Esophagus muscularis mucosa (tissue), 4 donors: ENCODE measurements at regions not wholly inside any gene's neighbourhood (a gene's known extent, or its start where the extent isn't known, plus 50 kb on each side); places are given as distances from the start of the nearest gene placed in this dataset.
"Not testable (repeated sequence)": the region's sequence is repeated elsewhere in the genome, so short reads cannot be mapped to it uniquely, and the experiment has no call there.

Source experiments
- DNase-seq: peaks from one replicate; pipeline ENCODE4 v3.0.0-alpha.2; 2017; ENCODE audit errors: extremely low spot score
- H3K27ac ChIP-seq, 4 donors: fragments of 200-600 bp; sonication (generic); replicated peaks in 1 of 4; 1 replicate in 3 of 4; 2 replicates in 1 of 4; pipeline ENCODE4 v1.5.1; 2016 to 2019; ENCODE audit warnings: mild to moderate bottlenecking in 1 of 4
- H3K27me3 ChIP-seq, 4 donors: fragments of 200-600 bp; sonication (generic); one replicate each; pipeline versions ENCODE4 v1.5.1 to v1.6.0; 2016 to 2019
- H3K36me3 ChIP-seq, 4 donors: fragments of 200-600 bp; sonication (generic); one replicate each; pipeline ENCODE4 v1.5.1; 2016 to 2019
- H3K4me1 ChIP-seq, 4 donors: fragments of 200-600 bp; sonication (generic); one replicate each; pipeline ENCODE4 v1.5.1; 2016 to 2019
- H3K4me3 ChIP-seq, 4 donors: fragments of 200-600 bp; sonication (generic); 1 replicate in 2 of 4; 2 replicates in 2 of 4; pipeline ENCODE4 v1.5.1; 2016 to 2019; ENCODE audit warnings: mild to moderate bottlenecking in 4 of 4, moderate library complexity in 1 of 4
- H3K9me3 ChIP-seq, 4 donors: fragments of 200-600 bp; sonication (generic); 1 replicate in 3 of 4; 2 replicates in 1 of 4; pipeline ENCODE4 v1.5.1; 2016 to 2019
- CTCF ChIP-seq, 3 experiments: fragments of 200-600 bp in 2 of 3; fragments of 450-650 bp in 1 of 3; sonication (generic) in 2 of 3; IDR thresholded peaks; one replicate each; pipeline ENCODE4 v1.5.1; 2017 to 2019; ENCODE audit warnings: antibody characterized with exemption in 3 of 3, mild to moderate bottlenecking in 2 of 3, moderate library complexity in 1 of 3
- EP300 ChIP-seq: sonication (generic); formaldehyde crosslinking; IDR thresholded peaks from one replicate; pipeline ENCODE4 v1.6.1; 2017; ENCODE audit warnings: antibody characterized with exemption
- POLR2A ChIP-seq: fragments of 450-650 bp; IDR thresholded peaks from one replicate; pipeline ENCODE4 v1.6.1; 2017; ENCODE audit warnings: antibody characterized with exemption, moderate library complexity, mild to moderate bottlenecking, low read depth
- POLR2AphosphoS5 ChIP-seq, 2 donors: sonication (generic); formaldehyde crosslinking; IDR thresholded peaks; one replicate each; pipeline ENCODE4 v1.6.1; 2017; ENCODE audit warnings: antibody characterized with exemption in 2 of 2
- WGBS: methylation state at CpG from one replicate; pipeline ENCODE4 v1.1.5; 2018; 5-methylcytosine and 5-hydroxymethylcytosine counted together
- intact Hi-C: fragments of 100-400 bp; cut with DNase I; formaldehyde crosslinking; loops from one replicate; pipeline ENCODE4 v1.15.1; 2023

GRCh38 chr19:5286465-5287029, 54.1 kb downstream of the PTPRS start:
- DNase-seq = no peak
- Histone ChIP-seq H3K4me3 (no peak overlapping the region), H3K4me1 (peaks cover 11 to 77% (median 67%) of the 10 kb centered on the region in 4 donors), H3K27me3 (no peaks in the 10 kb centered on the region), H3K9me3 (no peaks in the 10 kb centered on the region), H3K36me3 (peaks cover 9 to 32% (median 21%) of the 10 kb centered on the region in 4 donors), H3K27ac (peak overlapping the region in 3 of 4 donors; percentile 19 to 51 (median 44))
- intact Hi-C loops = no loop called here
- TF ChIP-seq POLR2AphosphoS5 (IDR thresholded peaks at IDR 0.05) (no peak), CTCF (IDR thresholded peaks at IDR 0.05) (no peak), POLR2A (no peak), EP300 (no peak)
- 96% methylated on average over 3 of the region's 3 CpGs for WGBS

- Histone ChIP-seq H3K4me3 (no peak overlapping the region), H3K4me1 (peaks cover 16 to 77% (median 66%) of the 10 kb centered on the region in 4 donors), H3K27ac (no peak overlapping the region), H3K36me3 (peaks cover 9 to 32% (median 21%) of the 10 kb centered on the region in 4 donors), H3K9me3 (no peaks in the 10 kb centered on the region), H3K27me3 (no peaks in the 10 kb centered on the region)
- intact Hi-C loops = no loop called here
- TF ChIP-seq EP300 (no peak), POLR2A (no peak), CTCF (IDR thresholded peaks at IDR 0.05) (no peak), POLR2AphosphoS5 (IDR thresholded peaks at IDR 0.05) (no peak)
- DNase-seq = no peak
- 79% methylated on average over 6 of the region's 15 CpGs for WGBS
Observed at GRCh38 chr19:5285955-5286354, 54.7 kb downstream of the PTPRS start.

GRCh38 chr19:5285311-5285710, 55.3 kb downstream of the PTPRS start:
- H3K4me1 ChIP-seq = peaks cover 17 to 77% (median 64%) of the 10 kb centered on the region in 4 donors
- no peaks in the 10 kb centered on the region for H3K9me3 ChIP-seq
- no peaks in the 10 kb centered on the region for H3K27me3 ChIP-seq
- 93% methylated on average over 6 of the region's 6 CpGs for WGBS
- intact Hi-C loops = no loop called here
- DNase-seq = no peak
- TF ChIP-seq EP300 (no peak), CTCF (IDR thresholded peaks at IDR 0.05) (no peak), POLR2A (no peak), POLR2AphosphoS5 (IDR thresholded peaks at IDR 0.05) (no peak)
- H3K27ac ChIP-seq = no peak overlapping the region
- H3K4me3 ChIP-seq = no peak overlapping the region
- peaks cover 9 to 32% (median 21%) of the 10 kb centered on the region in 4 donors for H3K36me3 ChIP-seq

- H3K36me3 ChIP-seq = peaks cover 9 to 46% (median 25%) of the 10 kb centered on the region in 4 donors
- intact Hi-C loops = no loop called here
- TF ChIP-seq POLR2A (no peak), POLR2AphosphoS5 (IDR thresholded peaks at IDR 0.05) (no peak), CTCF (IDR thresholded peaks at IDR 0.05) (no peak), EP300 (no peak)
- whole genome bisulfite sequencing = 74% methylated on average over 6 of the region's 9 CpGs
- DNase-seq = no peak
- H3K27ac ChIP-seq = peak overlapping the region; percentile 62 to 76 (median 70)
- H3K9me3 ChIP-seq = no peaks in the 10 kb centered on the region
- peaks cover 15 to 57% (median 44%) of the 10 kb centered on the region in 4 donors for H3K4me1 ChIP-seq
- no peak overlapping the region for H3K4me3 ChIP-seq
- H3K27me3 ChIP-seq = no peaks in the 10 kb centered on the region
Observed at GRCh38 chr19:5282901-5283300, 57.7 kb downstream of the PTPRS start.

GRCh38 chr19:5281588-5281987, 59.0 kb downstream of the PTPRS start:
- intact Hi-C loops = no loop called here

GRCh38 chr19:5275668-5276067, 64.9 kb downstream of the PTPRS start:
- H3K36me3 ChIP-seq = peaks cover 21 to 61% (median 38%) of the 10 kb centered on the region in 4 donors
- H3K9me3 ChIP-seq, DNase-seq, H3K27me3 ChIP-seq, H3K4me1 ChIP-seq, H3K27ac ChIP-seq, H3K4me3 ChIP-seq, intact Hi-C loops: not testable (repeated sequence)
- WGBS = 87% methylated on average over 4 of the region's 4 CpGs

More at GRCh38 chr19:5281588-5281987, 59.0 kb downstream of the PTPRS start:
- Histone ChIP-seq H3K27ac (peak overlapping the region; percentile 62 to 76 (median 70)), H3K36me3 (peaks cover 9 to 45% (median 25%) of the 10 kb centered on the region in 4 donors), H3K4me3 (no peak overlapping the region), H3K27me3 (no peaks in the 10 kb centered on the region), H3K9me3 (no peaks in the 10 kb centered on the region), H3K4me1 (peaks cover 15 to 46% (median 35%) of the 10 kb centered on the region in 4 donors)
- TF ChIP-seq POLR2A = no peak
- peak; percentile 43 to 63 for TF ChIP-seq POLR2AphosphoS5 (IDR thresholded peaks at IDR 0.05)
- DNase-seq = peak; percentile 95
- 64% methylated on average over 3 of the region's 8 CpGs for WGBS
